Keratinocyte (primary cell): ENCODE measurements at regions not wholly inside any gene's neighbourhood (a gene's known extent, or its start where the extent isn't known, plus 50 kb on each side); places are given as distances from the start of the nearest gene placed in this dataset.

Experiments
- DNase-seq: peaks from one replicate; pipeline ENCODE4 v3.0.0-alpha.2; 2011; ENCODE audit warnings: low read depth, missing footprints, low spot score
- FAIRE-seq: peaks from 2 replicates; lab custom pipeline; 2011; peaks lifted over from hg19 to GRCh38; lab: Jason Lieb, UNC
- H2AFZ ChIP-seq: 2 replicates; pipeline ENCODE4 v1.6.0; 2012; ENCODE audit warnings: low read length, control low read depth, inconsistent platforms; ENCODE audit not compliant: control insufficient read depth
- H3K27ac ChIP-seq: 2 replicates; pipeline ENCODE4 v1.5.1; 2011; ENCODE audit warnings: low read length; ENCODE audit not compliant: control insufficient read depth, insufficient read depth
- H3K27me3 ChIP-seq: 3 replicates; pipeline ENCODE4 v1.6.0; 2011; ENCODE audit warnings: low read length; ENCODE audit not compliant: control insufficient read depth, insufficient read depth; ENCODE audit errors: extremely low read depth
- H3K36me3 ChIP-seq, 2 experiments: 2 replicates in 1 of 2; 3 replicates in 1 of 2; pipeline ENCODE4 v1.5.1; 2011; ENCODE audit warnings: low read length in 2 of 2, mild to moderate bottlenecking in 1 of 2; ENCODE audit not compliant: control insufficient read depth in 2 of 2, insufficient read depth in 2 of 2; ENCODE audit errors: extremely low read depth in 1 of 2
- H3K4me1 ChIP-seq: 3 replicates; pipeline ENCODE4 v1.5.1; 2011; ENCODE audit warnings: low read length; ENCODE audit not compliant: control insufficient read depth, insufficient read depth; ENCODE audit errors: extremely low read depth
- H3K4me2 ChIP-seq: 3 replicates; pipeline ENCODE4 v1.6.0; 2011; ENCODE audit warnings: low read depth, low read length; ENCODE audit not compliant: control insufficient read depth, insufficient read depth; ENCODE audit errors: extremely low read depth
- H3K4me3 ChIP-seq, 3 experiments: fragments of 200-600 bp in 1 of 3; sonication (generic) in 1 of 3; 2 replicates in 2 of 3; 3 replicates in 1 of 3; pipeline ENCODE4 v1.5.1; 2011 to 2016; ENCODE audit warnings: low read length in 3 of 3, mild to moderate bottlenecking in 3 of 3, control low read depth in 2 of 3, inconsistent platforms in 1 of 3, low read depth in 1 of 3, mixed read lengths in 1 of 3, mixed run types in 1 of 3, moderate library complexity in 1 of 3; ENCODE audit not compliant: control insufficient read depth in 2 of 3, insufficient read depth in 2 of 3; ENCODE audit errors: extremely low read depth in 1 of 3
- H3K79me2 ChIP-seq: 2 replicates; pipeline ENCODE4 v1.6.0; 2012; ENCODE audit warnings: low read length; ENCODE audit not compliant: control insufficient read depth, insufficient read depth
- H3K9ac ChIP-seq: 3 replicates; pipeline ENCODE4 v1.6.0; 2011; ENCODE audit warnings: low read length; ENCODE audit not compliant: control insufficient read depth, insufficient read depth; ENCODE audit errors: extremely low read depth
- H3K9me1 ChIP-seq: 3 replicates; pipeline ENCODE4 v1.6.0; 2011; ENCODE audit warnings: low read length; ENCODE audit not compliant: control insufficient read depth, insufficient read depth; ENCODE audit errors: extremely low read depth
- H3K9me3 ChIP-seq: 2 replicates; pipeline ENCODE4 v1.5.1; 2012; ENCODE audit warnings: low read depth, low read length; ENCODE audit not compliant: control insufficient read depth
- H4K20me1 ChIP-seq: 3 replicates; pipeline ENCODE4 v1.6.0; 2011; ENCODE audit warnings: low read length; ENCODE audit not compliant: control insufficient read depth, insufficient read depth; ENCODE audit errors: extremely low read depth
- EZH2 ChIP-seq: IDR thresholded peaks from one replicate; pipeline ENCODE4 v1.6.1; 2012; ENCODE audit warnings: inconsistent platforms, mild to moderate bottlenecking, low read length, moderate library complexity
- dilution Hi-C: fragments of 300-500 bp; cut with MboI; formaldehyde crosslinking; loops from one replicate; pipeline ENCODE4 v1.7.0; 2020; ENCODE audit warnings: low sequenced_read_pairs; ENCODE audit not compliant: extremely low pct_ligation_motif_present
- TF ChIP-seq, protein P1 (sequence below), 3 experiments: IDR thresholded peaks in 1 of 3; conservative IDR thresholded peaks in 1 of 3; optimal IDR thresholded peaks in 1 of 3; 2 replicates in 2 of 3; 3 replicates in 1 of 3; pipeline versions ENCODE3 to v1.5.1; 2011; ENCODE audit warnings: low read length in 3 of 3, mild to moderate bottlenecking in 3 of 3, moderate library complexity in 2 of 3, control low read depth in 1 of 3, inconsistent platforms in 1 of 3; ENCODE audit not compliant: insufficient read depth in 2 of 3; ENCODE audit errors: extremely low read depth in 1 of 3

DNA sequence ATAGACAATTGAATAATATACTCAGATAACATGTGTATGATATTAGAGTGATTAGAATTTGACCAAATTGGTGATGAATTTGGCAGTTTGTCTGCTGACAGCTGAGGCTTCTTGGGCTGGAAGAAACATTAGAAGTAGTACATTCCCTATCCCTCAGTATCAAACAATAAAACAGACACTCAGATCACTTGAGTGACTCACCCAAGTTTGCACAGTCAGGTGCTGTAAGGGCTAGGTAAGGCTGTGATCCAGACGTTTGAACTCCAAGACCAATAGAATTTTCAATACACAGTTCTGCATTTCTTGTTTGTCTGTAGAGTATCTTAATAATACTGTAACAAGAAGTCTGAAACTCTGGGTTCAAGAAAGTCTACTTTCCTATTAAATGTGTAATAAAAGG is 223.5 kb downstream of the POSTN start:
- no peak for DNase-seq
- no peak overlapping the region for H2AFZ ChIP-seq
- TF ChIP-seq, protein P1, sequence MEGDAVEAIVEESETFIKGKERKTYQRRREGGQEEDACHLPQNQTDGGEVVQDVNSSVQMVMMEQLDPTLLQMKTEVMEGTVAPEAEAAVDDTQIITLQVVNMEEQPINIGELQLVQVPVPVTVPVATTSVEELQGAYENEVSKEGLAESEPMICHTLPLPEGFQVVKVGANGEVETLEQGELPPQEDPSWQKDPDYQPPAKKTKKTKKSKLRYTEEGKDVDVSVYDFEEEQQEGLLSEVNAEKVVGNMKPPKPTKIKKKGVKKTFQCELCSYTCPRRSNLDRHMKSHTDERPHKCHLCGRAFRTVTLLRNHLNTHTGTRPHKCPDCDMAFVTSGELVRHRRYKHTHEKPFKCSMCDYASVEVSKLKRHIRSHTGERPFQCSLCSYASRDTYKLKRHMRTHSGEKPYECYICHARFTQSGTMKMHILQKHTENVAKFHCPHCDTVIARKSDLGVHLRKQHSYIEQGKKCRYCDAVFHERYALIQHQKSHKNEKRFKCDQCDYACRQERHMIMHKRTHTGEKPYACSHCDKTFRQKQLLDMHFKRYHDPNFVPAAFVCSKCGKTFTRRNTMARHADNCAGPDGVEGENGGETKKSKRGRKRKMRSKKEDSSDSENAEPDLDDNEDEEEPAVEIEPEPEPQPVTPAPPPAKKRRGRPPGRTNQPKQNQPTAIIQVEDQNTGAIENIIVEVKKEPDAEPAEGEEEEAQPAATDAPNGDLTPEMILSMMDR (optimal IDR thresholded peaks at IDR 0.05 in 1 of 3, IDR thresholded peaks at IDR 0.05 in 1 of 3, conservative IDR thresholded peaks at IDR 0.05 in 1 of 3; ENCODE audit: extremely low read depth in 1 of 3, insufficient read depth in 2 of 3, low read length in 3 of 3), result no peak
- TF ChIP-seq EZH2, result no peak

DNA sequence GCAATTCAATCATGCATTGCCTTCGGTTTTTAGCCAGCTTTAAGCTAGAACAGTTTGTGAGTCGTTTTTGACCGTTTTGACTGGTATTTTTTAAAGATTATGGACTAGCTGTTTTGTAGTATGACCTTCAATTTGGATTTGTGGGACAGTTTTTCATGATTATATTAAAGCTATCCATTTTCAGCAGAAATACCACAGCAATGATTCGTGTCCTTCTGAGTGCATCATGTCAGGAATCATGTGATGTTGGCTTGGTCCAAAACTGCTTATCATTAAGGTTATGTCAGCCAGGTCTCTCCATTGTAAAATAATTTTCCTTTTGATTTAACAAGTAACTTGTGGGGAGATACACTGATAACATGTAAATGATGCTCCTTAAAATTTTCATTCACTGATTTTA is 229.0 kb downstream of the POSTN start:
- Histone ChIP-seq H3K27me3 (no peaks in the 10 kb centered on the region), H4K20me1 (no peaks in the 10 kb centered on the region), H3K9ac (no peak overlapping the region), H3K9me1 (no peaks in the 10 kb centered on the region), H3K27ac (no peak overlapping the region), H3K9me3 (no peaks in the 10 kb centered on the region), H3K4me2 (no peak overlapping the region), H2AFZ (no peak overlapping the region), H3K4me3 (no peak overlapping the region), H3K36me3 (no peaks in the 10 kb centered on the region), H3K79me2 (no peaks in the 10 kb centered on the region), H3K4me1 (no peaks in the 10 kb centered on the region)
- DNase-seq (no peak), FAIRE-seq (no peak)
- TF ChIP-seq EZH2, result no peak
- TF ChIP-seq, protein P1 (optimal IDR thresholded peaks at IDR 0.05 in 1 of 3, IDR thresholded peaks at IDR 0.05 in 1 of 3, conservative IDR thresholded peaks at IDR 0.05 in 1 of 3; ENCODE audit: extremely low read depth in 1 of 3, insufficient read depth in 2 of 3, low read length in 3 of 3), result no peak
- dilution Hi-C loops, result no loop called here

More for the DNA sequence above, 223.5 kb downstream of the POSTN start:
- no peaks in the 10 kb centered on the region for H4K20me1 ChIP-seq
- H3K27ac ChIP-seq, result no peak overlapping the region
- no peaks in the 10 kb centered on the region for H3K36me3 ChIP-seq
- H3K4me2 ChIP-seq, result no peak overlapping the region
- peak; percentile 83 for FAIRE-seq
- H3K27me3 ChIP-seq, result no peaks in the 10 kb centered on the region
- H3K79me2 ChIP-seq, result no peaks in the 10 kb centered on the region
- dilution Hi-C loops, result no loop called here
- H3K9me3 ChIP-seq, result no peaks in the 10 kb centered on the region
- H3K9ac ChIP-seq, result no peak overlapping the region
- H3K4me3 ChIP-seq, result no peak overlapping the region
- H3K4me1 ChIP-seq, result peaks cover 12% of the 10 kb centered on the region
- H3K9me1 ChIP-seq, result no peaks in the 10 kb centered on the region
